ENCODE measurements at regions not wholly inside any gene's neighbourhood (a gene's known extent, or its start where the extent isn't known, plus 50 kb on each side); places are given as distances from the start of the nearest gene placed in this dataset.

GRCh38 chr20:12175538-12175937 lies 257.8 kb downstream of the BTBD3 start:
- TF ChIP-seq POLR2A (IDR thresholded peaks at IDR 0.05; ENCODE audit: low read depth, low read length): no peak
- TF ChIP-seq SPI1 (IDR thresholded peaks at IDR 0.05; ENCODE audit: low read depth, low read length): no peak
- no peak for TF ChIP-seq POLR2AphosphoS5 (IDR thresholded peaks at IDR 0.05; ENCODE audit: low read depth, low read length)
- no peak for TF ChIP-seq TAF1 (IDR thresholded peaks at IDR 0.05; ENCODE audit: low read depth, low read length)

All from GM12891 (cell line).